ENCODE measurements at regions not wholly inside any gene's neighbourhood (a gene's known extent, or its start where the extent isn't known, plus 50 kb on each side); places are given as distances from the start of the nearest gene placed in this dataset.

- TF ChIP-seq CTCF (IDR thresholded peaks at IDR 0.05) = no peak
- TF ChIP-seq POLR2A (IDR thresholded peaks at IDR 0.05) = no peak
Observed at GRCh38 chr12:115320967-115321366, 637.0 kb upstream of the TBX3 start.

All from Peyer's patch (tissue), 4 donors.